ENCODE measurements at regions not wholly inside any gene's neighbourhood (a gene's known extent, or its start where the extent isn't known, plus 50 kb on each side); places are given as distances from the start of the nearest gene placed in this dataset.

- TF ChIP-seq CEBPZ (IDR thresholded peaks at IDR 0.05; ENCODE audit: low read depth, low read length) (no peak), SUPT20H (IDR thresholded peaks at IDR 0.05; ENCODE audit: borderline replicate concordance, control insufficient read depth, low read depth, low read length) (no peak), RELB (IDR thresholded peaks at IDR 0.05; ENCODE audit: low read depth) (no peak), ZNF687 (IDR thresholded peaks at IDR 0.05) (no peak), SPI1 (IDR thresholded peaks at IDR 0.05; ENCODE audit: borderline replicate concordance, insufficient read depth, low read depth, low read length) (peak; percentile 56; the same call in 1 of the 2 replicates), HCFC1 (IDR thresholded peaks at IDR 0.05; ENCODE audit: low read length) (no peak), E4F1 (IDR thresholded peaks at IDR 0.05; ENCODE audit: borderline replicate concordance, partially characterized antibody) (no peak), NFIC (IDR thresholded peaks at IDR 0.05; ENCODE audit: low read depth, low read length) (no peak; the same call in 1 of the 2 replicates), TCF12 (IDR thresholded peaks at IDR 0.05; ENCODE audit: low read depth, low read length) (no peak), ETV6 (conservative IDR thresholded peaks at IDR 0.05 in 1 of 2, IDR thresholded peaks at IDR 0.05 in 1 of 2; ENCODE audit: borderline replicate concordance in 1 of 2, low read depth in 1 of 2) (no peak), KAT2A (conservative IDR thresholded peaks at IDR 0.05; ENCODE audit: control insufficient read depth, low read depth, low read length) (no peak), DPF2 (IDR thresholded peaks at IDR 0.05) (no peak), CBX3 (IDR thresholded peaks at IDR 0.05; ENCODE audit: borderline replicate concordance, low read depth) (no peak), RELA (IDR thresholded peaks at IDR 0.05; ENCODE audit: borderline replicate concordance, partially characterized antibody) (no peak), STAT3 (IDR thresholded peaks at IDR 0.05; ENCODE audit: low read depth, low read length) (no peak), TAF1 (IDR thresholded peaks at IDR 0.05; ENCODE audit: borderline replicate concordance, low read depth, low read length) (no peak), WRNIP1 (IDR thresholded peaks at IDR 0.05; ENCODE audit: borderline replicate concordance, low read depth, low read length) (no peak), HDAC6 (IDR thresholded peaks at IDR 0.05; ENCODE audit: unreplicated experiment) (no peak)
Measured at GRCh38 chr5:158431369-158432029, 572.6 kb upstream of the CLINT1 start (continued).
